Esophagus squamous epithelium (tissue), 5 donors: ENCODE measurements at regions not wholly inside any gene's neighbourhood (a gene's known extent, or its start where the extent isn't known, plus 50 kb on each side); places are given as distances from the start of the nearest gene placed in this dataset.

Experiments used
- DNase-seq: peaks from one replicate; lab custom pipeline; 2025; lab: John Stamatoyannopoulos, UW
- H3K27ac ChIP-seq, 4 donors: fragments of 200-600 bp; sonication (generic); one replicate each; pipeline ENCODE4 v1.5.1; 2016 to 2019; ENCODE audit warnings: mild to moderate bottlenecking in 1 of 4
- H3K27me3 ChIP-seq, 4 donors: fragments of 200-600 bp; sonication (generic); 1 replicate in 3 of 4; 2 replicates in 1 of 4; pipeline versions ENCODE4 v1.5.1 to v1.6.0; 2017 to 2021; ENCODE audit warnings: antibody characterized with exemption in 1 of 4
- H3K36me3 ChIP-seq, 3 donors: fragments of 200-600 bp; sonication (generic); one replicate each; pipeline ENCODE4 v1.5.1; 2016 to 2019
- H3K4me1 ChIP-seq, 3 donors: fragments of 200-600 bp; sonication (generic); one replicate each; pipeline ENCODE4 v1.5.1; 2017 to 2019
- H3K4me3 ChIP-seq, 4 donors: fragments of 200-600 bp; sonication (generic); 1 replicate in 3 of 4; 2 replicates in 1 of 4; pipeline ENCODE4 v1.5.1; 2016 to 2019; ENCODE audit warnings: mild to moderate bottlenecking in 2 of 4, moderate library complexity in 1 of 4
- H3K9me3 ChIP-seq, 3 donors: fragments of 200-600 bp; sonication (generic); one replicate each; pipeline ENCODE4 v1.5.1; 2016 to 2019
- CTCF ChIP-seq, 6 experiments: fragments of 450-650 bp in 4 of 6; fragments of 200-600 bp in 2 of 6; sonication (generic) in 2 of 6; IDR thresholded peaks; one replicate each; pipeline ENCODE4 v1.5.1; 2016 to 2019; ENCODE audit warnings: antibody characterized with exemption in 6 of 6, mild to moderate bottlenecking in 4 of 6, moderate library complexity in 4 of 6
- POLR2A ChIP-seq, 4 donors: fragments of 450-650 bp; IDR thresholded peaks; one replicate each; pipeline ENCODE4 v1.6.1; 2017; ENCODE audit warnings: antibody characterized with exemption in 4 of 4, mild to moderate bottlenecking in 4 of 4, moderate library complexity in 3 of 4
- WGBS, 2 donors: methylation state at CpG; one replicate each; pipeline ENCODE4 v1.1.5; 2018; 5-methylcytosine and 5-hydroxymethylcytosine counted together
- intact Hi-C: fragments of 100-400 bp; cut with DNase I; formaldehyde crosslinking; loops from one replicate; pipeline ENCODE4 v1.15.0; 2022
- donor health status: DM: yes; HTN: yes; CAD: no.

- intact Hi-C loops = no loop called here
- DNase-seq = no peak
- Histone ChIP-seq H3K27me3 (peaks cover 0 to 16% (median 0%) of the 10 kb centered on the region in 4 donors), H3K9me3 (no peaks in the 10 kb centered on the region), H3K27ac (no peak overlapping the region), H3K4me1 (no peaks in the 10 kb centered on the region), H3K36me3 (no peaks in the 10 kb centered on the region), H3K4me3 (no peak overlapping the region)
- TF ChIP-seq POLR2A (IDR thresholded peaks at IDR 0.05) = no peak
- TF ChIP-seq CTCF (IDR thresholded peaks at IDR 0.05) = no peak
- 83 to 100% methylated on average over 1 of the region's 1 CpG for WGBS, 2 donors
Observed at GRCh38 chr11:44464741-44465140, 100.7 kb upstream of the CD82 start.

- no peak for TF ChIP-seq POLR2A (IDR thresholded peaks at IDR 0.05)
- no peak for TF ChIP-seq CTCF (IDR thresholded peaks at IDR 0.05)
- no peak overlapping the region for H3K27ac ChIP-seq
- H3K4me1 ChIP-seq = no peaks in the 10 kb centered on the region
- no peak overlapping the region for H3K4me3 ChIP-seq
- H3K36me3 ChIP-seq = no peaks in the 10 kb centered on the region
- H3K27me3 ChIP-seq = peaks cover 0 to 24% (median 0%) of the 10 kb centered on the region in 4 donors
- intact Hi-C loops = no loop called here
- no peak for DNase-seq
- H3K9me3 ChIP-seq = no peaks in the 10 kb centered on the region
- 66 to 74% methylated on average over 21 to 24 of the region's 24 CpGs for WGBS, 2 donors
Observed at GRCh38 chr11:44466531-44467205, 98.8 kb upstream of the CD82 start.

- intact Hi-C loops = no loop called here
- H3K9me3 ChIP-seq = no peaks in the 10 kb centered on the region
- no peaks in the 10 kb centered on the region for H3K36me3 ChIP-seq
- no peak overlapping the region for H3K27ac ChIP-seq
- 50 to 56% methylated on average over 1 of the region's 1 CpG for WGBS, 2 donors
- TF ChIP-seq CTCF (IDR thresholded peaks at IDR 0.05) = no peak
- TF ChIP-seq POLR2A (IDR thresholded peaks at IDR 0.05) = no peak
- H3K4me3 ChIP-seq = no peak overlapping the region
- no peak for DNase-seq
- peaks cover 0 to 24% (median 0%) of the 10 kb centered on the region in 4 donors for H3K27me3 ChIP-seq
- H3K4me1 ChIP-seq = no peaks in the 10 kb centered on the region
Observed at GRCh38 chr11:44467413-44467812, 98.0 kb upstream of the CD82 start.

- TF ChIP-seq POLR2A (IDR thresholded peaks at IDR 0.05) (no peak), CTCF (IDR thresholded peaks at IDR 0.05) (no peak)
- WGBS, 2 donors = 74 to 79% methylated on average over 2 to 3 of the region's 5 CpGs
- H3K4me3 ChIP-seq = no peak overlapping the region
- H3K4me1 ChIP-seq = no peaks in the 10 kb centered on the region
- H3K9me3 ChIP-seq = no peaks in the 10 kb centered on the region
- no peak for DNase-seq
- no peak overlapping the region for H3K27ac ChIP-seq
- no peaks in the 10 kb centered on the region for H3K36me3 ChIP-seq
- intact Hi-C loops = no loop called here
- H3K27me3 ChIP-seq = peaks cover 0 to 24% (median 0%) of the 10 kb centered on the region in 4 donors
Observed at GRCh38 chr11:44467931-44468330, 97.5 kb upstream of the CD82 start.

- WGBS, 2 donors = 82% methylated on average over 1 of the region's 1 CpG; no CpG with 5 or more reads in 1 of the 2 donors
- Histone ChIP-seq H3K27me3 (peaks cover 0 to 24% (median 0%) of the 10 kb centered on the region in 4 donors), H3K4me3 (no peak overlapping the region), H3K27ac (no peak overlapping the region), H3K9me3 (no peaks in the 10 kb centered on the region), H3K36me3 (no peaks in the 10 kb centered on the region), H3K4me1 (no peaks in the 10 kb centered on the region)
- no peak for TF ChIP-seq CTCF (IDR thresholded peaks at IDR 0.05)
- no peak for TF ChIP-seq POLR2A (IDR thresholded peaks at IDR 0.05)
- no peak for DNase-seq
- intact Hi-C loops = no loop called here
Observed at GRCh38 chr11:44468345-44468988, 97.0 kb upstream of the CD82 start.
